ENCODE measurements at regions not wholly inside any gene's neighbourhood (a gene's known extent, or its start where the extent isn't known, plus 50 kb on each side); places are given as distances from the start of the nearest gene placed in this dataset.
"Not testable (repeated sequence)": the region's sequence is repeated elsewhere in the genome, so short reads cannot be mapped to it uniquely, and the experiment has no call there.

DNA sequence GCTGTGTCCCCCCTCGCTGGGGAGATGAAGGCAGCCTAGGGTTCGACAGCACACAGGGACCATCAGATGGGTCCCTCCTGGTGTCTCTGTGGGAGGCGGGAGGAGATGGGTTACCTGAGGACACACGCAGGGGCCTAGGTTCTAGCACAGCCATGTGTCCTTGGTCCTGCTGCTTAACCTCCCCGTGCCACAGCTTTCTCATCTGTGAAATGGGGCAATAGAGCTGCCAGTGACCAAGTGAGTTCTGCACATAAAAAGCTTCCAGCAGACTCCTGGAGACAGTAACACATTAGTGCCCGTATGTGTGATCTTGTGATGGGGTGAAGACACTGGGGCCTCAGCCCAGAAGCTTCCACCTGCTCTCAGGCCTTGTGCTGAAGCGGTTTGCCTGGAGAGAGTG is 96.0 kb upstream of the GSE1 start:
- Mint-ChIP-seq H3K4me3 (no peak overlapping the region), H3K27ac (peak overlapping the region in 2 of 3 experiments; percentile 6 to 42), H3K9me3 (no peaks in the 10 kb centered on the region), H3K4me1 (peaks cover 56% of the 10 kb centered on the region), H3K27me3 (ENCODE audit: low read depth) (peaks cover 9% of the 10 kb centered on the region), H3K36me3 (ENCODE audit: low read depth) (peaks cover 19% of the 10 kb centered on the region)
- TF ChIP-seq, protein P1, sequence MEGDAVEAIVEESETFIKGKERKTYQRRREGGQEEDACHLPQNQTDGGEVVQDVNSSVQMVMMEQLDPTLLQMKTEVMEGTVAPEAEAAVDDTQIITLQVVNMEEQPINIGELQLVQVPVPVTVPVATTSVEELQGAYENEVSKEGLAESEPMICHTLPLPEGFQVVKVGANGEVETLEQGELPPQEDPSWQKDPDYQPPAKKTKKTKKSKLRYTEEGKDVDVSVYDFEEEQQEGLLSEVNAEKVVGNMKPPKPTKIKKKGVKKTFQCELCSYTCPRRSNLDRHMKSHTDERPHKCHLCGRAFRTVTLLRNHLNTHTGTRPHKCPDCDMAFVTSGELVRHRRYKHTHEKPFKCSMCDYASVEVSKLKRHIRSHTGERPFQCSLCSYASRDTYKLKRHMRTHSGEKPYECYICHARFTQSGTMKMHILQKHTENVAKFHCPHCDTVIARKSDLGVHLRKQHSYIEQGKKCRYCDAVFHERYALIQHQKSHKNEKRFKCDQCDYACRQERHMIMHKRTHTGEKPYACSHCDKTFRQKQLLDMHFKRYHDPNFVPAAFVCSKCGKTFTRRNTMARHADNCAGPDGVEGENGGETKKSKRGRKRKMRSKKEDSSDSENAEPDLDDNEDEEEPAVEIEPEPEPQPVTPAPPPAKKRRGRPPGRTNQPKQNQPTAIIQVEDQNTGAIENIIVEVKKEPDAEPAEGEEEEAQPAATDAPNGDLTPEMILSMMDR (IDR thresholded peaks at IDR 0.05; ENCODE audit: unreplicated experiment in 3 of 3), result no peak

DNA sequence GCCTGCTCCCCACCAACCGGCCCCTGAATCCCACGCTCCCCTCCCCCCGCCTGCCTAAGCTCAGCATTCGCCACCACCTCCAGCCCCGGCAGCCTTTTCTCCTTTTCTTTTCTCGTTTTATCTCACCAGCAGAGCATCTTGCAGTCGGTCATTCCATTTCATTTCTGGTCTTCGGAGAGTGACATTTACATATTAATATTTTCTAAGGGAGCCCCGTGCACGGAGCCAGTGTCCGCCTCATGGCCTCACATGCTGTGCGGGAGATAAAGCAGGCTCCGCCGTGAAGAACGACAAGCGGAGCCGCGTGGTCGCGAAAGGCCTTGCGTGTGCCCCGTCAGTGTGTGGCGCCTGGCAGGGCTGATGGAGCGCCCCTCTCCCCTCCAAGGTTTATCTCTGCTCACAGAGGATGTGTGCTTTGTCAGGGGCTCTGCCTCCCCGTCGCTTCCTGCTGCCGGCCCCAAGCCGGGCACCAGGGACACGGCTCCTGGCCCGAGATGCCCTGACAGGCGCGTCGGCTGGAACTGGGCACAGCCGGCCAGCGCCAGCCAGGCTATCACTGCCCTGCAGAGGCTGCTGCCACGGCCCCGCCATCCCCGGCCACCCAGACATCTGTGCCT is 95.5 kb upstream of the GSE1 start:
- Mint-ChIP-seq H3K4me1 (peaks cover 55% of the 10 kb centered on the region), H3K27me3 (ENCODE audit: low read depth) (peaks cover 9% of the 10 kb centered on the region), H3K27ac (peak overlapping the region in 2 of 3 experiments; percentile 6 to 42), H3K36me3 (ENCODE audit: low read depth) (peaks cover 19% of the 10 kb centered on the region), H3K9me3 (no peaks in the 10 kb centered on the region), H3K4me3 (no peak overlapping the region)
- TF ChIP-seq, protein P1 (IDR thresholded peaks at IDR 0.05; ENCODE audit: unreplicated experiment in 3 of 3), result no peak

GRCh38 chr16:85518398-85519049 is 94.6 kb upstream of the GSE1 start:
- no peak overlapping the region for H3K4me3 Mint-ChIP-seq
- no peaks in the 10 kb centered on the region for H3K9me3 Mint-ChIP-seq
- peaks cover 55% of the 10 kb centered on the region for H3K4me1 Mint-ChIP-seq
- H3K36me3 Mint-ChIP-seq (ENCODE audit: low read depth), result peaks cover 19% of the 10 kb centered on the region
- TF ChIP-seq, protein P1 (IDR thresholded peaks at IDR 0.05; ENCODE audit: unreplicated experiment in 3 of 3), result no peak
- H3K27me3 Mint-ChIP-seq (ENCODE audit: low read depth), result peaks cover 9% of the 10 kb centered on the region
- H3K27ac Mint-ChIP-seq, result no peak overlapping the region

GRCh38 chr16:85519050-85519440 is 94.1 kb upstream of the GSE1 start:
- not testable (repeated sequence) for H3K27me3 Mint-ChIP-seq (ENCODE audit: low read depth); H3K27ac Mint-ChIP-seq; H3K9me3 Mint-ChIP-seq; H3K4me3 Mint-ChIP-seq
- H3K36me3 Mint-ChIP-seq (ENCODE audit: low read depth), result peaks cover 19% of the 10 kb centered on the region
- H3K4me1 Mint-ChIP-seq, result peaks cover 55% of the 10 kb centered on the region

DNA sequence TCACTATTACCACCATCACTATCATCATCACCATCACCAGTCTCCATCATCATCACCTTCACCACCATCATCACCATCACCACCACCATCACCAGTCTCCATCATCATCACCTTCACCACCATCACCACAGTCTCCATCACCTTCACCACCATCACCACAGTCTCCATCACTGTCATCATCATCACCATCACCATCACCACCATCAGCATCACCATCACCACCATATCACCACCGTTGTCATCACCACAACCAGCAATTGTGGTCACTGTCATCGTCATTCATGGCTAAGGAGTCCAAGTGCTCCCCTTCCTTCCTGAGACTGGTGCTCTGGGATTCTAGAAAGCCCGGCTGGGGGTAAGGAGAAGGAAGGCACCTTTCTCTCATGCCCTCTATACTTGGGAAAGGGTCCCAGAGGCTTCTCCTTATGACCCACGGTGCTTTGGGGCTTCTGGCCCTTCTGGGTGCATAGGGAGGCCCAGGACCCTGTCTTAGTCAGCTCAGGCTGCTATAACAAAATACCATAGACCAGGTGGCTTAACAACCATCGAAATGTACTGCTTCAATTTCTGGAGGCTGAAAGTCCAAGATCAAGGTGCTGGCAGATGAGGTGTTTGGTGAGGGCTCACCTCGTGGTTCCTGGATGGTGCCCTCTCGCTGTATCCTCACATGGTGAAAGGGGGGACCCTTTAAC is 93.4 kb upstream of the GSE1 start:
- H3K9me3 Mint-ChIP-seq, result no peaks in the 10 kb centered on the region
- TF ChIP-seq, protein P1 (IDR thresholded peaks at IDR 0.05; ENCODE audit: unreplicated experiment in 3 of 3), result no peak
- no peak overlapping the region for H3K4me3 Mint-ChIP-seq
- H3K36me3 Mint-ChIP-seq (ENCODE audit: low read depth), result peaks cover 19% of the 10 kb centered on the region
- H3K27ac Mint-ChIP-seq, result no peak overlapping the region
- peaks cover 52% of the 10 kb centered on the region for H3K4me1 Mint-ChIP-seq
- peaks cover 9% of the 10 kb centered on the region for H3K27me3 Mint-ChIP-seq (ENCODE audit: low read depth)

DNA sequence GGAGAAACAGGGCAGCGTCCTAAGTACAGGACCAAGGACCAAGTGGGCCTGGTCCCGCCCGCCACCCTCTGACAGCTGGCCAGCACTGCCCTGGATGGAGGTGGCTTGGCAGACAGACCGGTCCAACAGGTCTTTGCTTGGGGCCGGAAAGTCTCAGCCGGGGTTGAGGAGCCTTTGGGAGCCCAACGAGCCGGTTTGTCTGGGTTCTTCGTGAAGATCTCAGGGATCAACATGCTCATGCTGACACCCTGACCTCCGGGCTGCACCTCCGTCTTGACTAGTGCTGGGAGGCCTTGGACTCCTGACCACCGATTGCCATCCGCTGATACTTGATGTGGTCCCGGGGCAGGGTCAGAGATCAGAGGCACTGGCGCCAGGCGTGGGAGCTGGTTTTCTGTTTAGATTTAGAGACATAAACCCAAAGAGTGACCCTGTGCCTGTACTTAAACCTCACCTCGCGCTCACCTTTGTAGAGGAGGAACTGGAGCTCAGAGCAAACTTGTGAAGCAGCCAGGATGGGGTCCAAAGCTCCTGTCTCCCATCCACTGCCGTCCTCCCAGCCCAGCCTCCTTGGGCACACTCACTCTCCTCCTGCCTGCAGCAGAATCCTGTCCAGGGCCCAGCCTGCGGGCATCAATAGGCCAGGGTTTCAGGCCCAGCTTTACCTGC is 92.1 kb upstream of the GSE1 start:
- H3K27me3 Mint-ChIP-seq (ENCODE audit: low read depth), result peaks cover 9% of the 10 kb centered on the region
- TF ChIP-seq, protein P1 (IDR thresholded peaks at IDR 0.05; ENCODE audit: unreplicated experiment in 3 of 3), result no peak
- peak overlapping the region in 1 of 3 experiments; percentile 11 for H3K4me3 Mint-ChIP-seq
- no peaks in the 10 kb centered on the region for H3K9me3 Mint-ChIP-seq
- peaks cover 19% of the 10 kb centered on the region for H3K36me3 Mint-ChIP-seq (ENCODE audit: low read depth)
- H3K27ac Mint-ChIP-seq, result peak overlapping the region; percentile 83 to 88 (median 85)
- peaks cover 50% of the 10 kb centered on the region for H3K4me1 Mint-ChIP-seq

Data from nephron (organoid).